Fibroblast of lung (primary cell): ENCODE measurements at regions not wholly inside any gene's neighbourhood (a gene's known extent, or its start where the extent isn't known, plus 50 kb on each side); places are given as distances from the start of the nearest gene placed in this dataset.

Experiments used
- DNase-seq, 2 donors: peaks; one replicate each; pipeline versions ENCODE4 v3.0.0 to v3.0.0-alpha.2; 2010; ENCODE audit warnings: low read depth in 2 of 2
- H2AFZ ChIP-seq: 2 replicates; pipeline ENCODE4 v1.5.1; 2012; ENCODE audit warnings: low read length, control low read depth, inconsistent platforms
- H3K27ac ChIP-seq: 2 replicates; pipeline ENCODE4 v1.5.1; 2011; ENCODE audit warnings: low read length, control low read depth; ENCODE audit not compliant: insufficient read depth
- H3K27me3 ChIP-seq: 2 replicates; pipeline ENCODE4 v1.5.1; 2011; ENCODE audit warnings: mild to moderate bottlenecking, low read length; ENCODE audit not compliant: control insufficient read depth, insufficient read depth
- H3K36me3 ChIP-seq: 2 replicates; pipeline ENCODE4 v1.5.1; 2011; ENCODE audit warnings: low read length; ENCODE audit not compliant: control insufficient read depth, insufficient read depth
- H3K4me1 ChIP-seq: 2 replicates; pipeline ENCODE4 v1.5.1; 2011; ENCODE audit warnings: low read length; ENCODE audit not compliant: control insufficient read depth, insufficient read depth; ENCODE audit errors: extremely low read depth
- H3K4me2 ChIP-seq: 2 replicates; pipeline ENCODE4 v1.5.1; 2011; ENCODE audit warnings: low read length, control low read depth; ENCODE audit not compliant: insufficient read depth; ENCODE audit errors: extremely low read depth
- H3K4me3 ChIP-seq, 4 experiments: fragments of 200-600 bp in 1 of 4; sonication (generic) in 1 of 4; replicated peaks in 1 of 4; 2 replicates each; pipeline ENCODE4 v1.5.1; 2011 to 2016; ENCODE audit warnings: low read length in 4 of 4, low read depth in 3 of 4, mild to moderate bottlenecking in 3 of 4, control low read depth in 2 of 4, inconsistent platforms in 1 of 4, mixed read lengths in 1 of 4; ENCODE audit not compliant: insufficient read depth in 1 of 4; ENCODE audit errors: control extremely low read depth in 1 of 4
- H3K79me2 ChIP-seq: 2 replicates; pipeline ENCODE4 v1.5.1; 2012; ENCODE audit warnings: mild to moderate bottlenecking, low read length, inconsistent platforms; ENCODE audit not compliant: control insufficient read depth, insufficient read depth
- H3K9ac ChIP-seq: 2 replicates; pipeline ENCODE4 v1.5.1; 2011; ENCODE audit warnings: mild to moderate bottlenecking, low read length, control low read depth; ENCODE audit not compliant: insufficient read depth
- H3K9me3 ChIP-seq: 2 replicates; pipeline ENCODE4 v1.5.1; 2012; ENCODE audit warnings: low read depth, low read length; ENCODE audit not compliant: control insufficient read depth, insufficient read depth
- H4K20me1 ChIP-seq: 2 replicates; pipeline ENCODE4 v1.5.1; 2011; ENCODE audit warnings: low read length; ENCODE audit not compliant: control insufficient read depth, insufficient read depth; ENCODE audit errors: extremely low read depth
- CTCF ChIP-seq, 2 donors: IDR thresholded peaks in 1 of 2; conservative IDR thresholded peaks in 1 of 2; 1 replicate in 1 of 2; 2 replicates in 1 of 2; pipeline ENCODE4 v1.5.1; 2011 to 2012; ENCODE audit warnings: low read length in 2 of 2, control low read depth in 1 of 2, inconsistent platforms in 1 of 2, low read depth in 1 of 2, mild to moderate bottlenecking in 1 of 2
- EZH2 ChIP-seq: IDR thresholded peaks from 2 replicates; pipeline ENCODE4 v1.5.1; 2012; ENCODE audit warnings: low read length, control low read depth, mild to moderate bottlenecking; ENCODE audit errors: missing control alignments

- H3K4me3 ChIP-seq, result no peak overlapping the region
- TF ChIP-seq CTCF (conservative IDR thresholded peaks at IDR 0.05 in 1 of 2, IDR thresholded peaks at IDR 0.05 in 1 of 2; ENCODE audit: low read depth in 1 of 2, low read length in 2 of 2) (no peak), EZH2 (no peak)
Observed at GRCh38 chr4:134327274-134328122, 125.9 kb upstream of the PABPC4L start.

GRCh38 chr4:134326866-134327265, 125.3 kb upstream of the PABPC4L start:
- no peak for DNase-seq
- Histone ChIP-seq H4K20me1 (no peaks in the 10 kb centered on the region), H3K9me3 (no peaks in the 10 kb centered on the region), H3K9ac (no peak overlapping the region), H3K79me2 (no peaks in the 10 kb centered on the region), H3K4me1 (no peaks in the 10 kb centered on the region), H2AFZ (no peak overlapping the region), H3K36me3 (no peaks in the 10 kb centered on the region), H3K27me3 (no peaks in the 10 kb centered on the region), H3K27ac (no peak overlapping the region), H3K4me3 (no peak overlapping the region), H3K4me2 (no peak overlapping the region)
- TF ChIP-seq EZH2 (no peak), CTCF (conservative IDR thresholded peaks at IDR 0.05 in 1 of 2, IDR thresholded peaks at IDR 0.05 in 1 of 2; ENCODE audit: low read depth in 1 of 2, low read length in 2 of 2) (no peak)

More at GRCh38 chr4:134327274-134328122, 125.9 kb upstream of the PABPC4L start:
- Histone ChIP-seq H3K9ac (no peak overlapping the region), H3K4me1 (no peaks in the 10 kb centered on the region), H3K4me2 (no peak overlapping the region), H3K27ac (no peak overlapping the region), H3K9me3 (no peaks in the 10 kb centered on the region), H3K79me2 (no peaks in the 10 kb centered on the region), H3K36me3 (no peaks in the 10 kb centered on the region), H4K20me1 (no peaks in the 10 kb centered on the region), H2AFZ (no peak overlapping the region), H3K27me3 (no peaks in the 10 kb centered on the region)
- no peak for DNase-seq

- no peak for DNase-seq
- H3K4me2 ChIP-seq, result no peak overlapping the region
- H3K36me3 ChIP-seq, result no peaks in the 10 kb centered on the region
- H3K4me3 ChIP-seq, result no peak overlapping the region
- no peaks in the 10 kb centered on the region for H3K27me3 ChIP-seq
- H3K9me3 ChIP-seq, result no peaks in the 10 kb centered on the region
- H3K4me1 ChIP-seq, result no peaks in the 10 kb centered on the region
- H3K79me2 ChIP-seq, result no peaks in the 10 kb centered on the region
- H4K20me1 ChIP-seq, result no peaks in the 10 kb centered on the region
- H2AFZ ChIP-seq, result no peak overlapping the region
- H3K27ac ChIP-seq, result no peak overlapping the region
- H3K9ac ChIP-seq, result no peak overlapping the region
- TF ChIP-seq EZH2 (no peak), CTCF (conservative IDR thresholded peaks at IDR 0.05 in 1 of 2, IDR thresholded peaks at IDR 0.05 in 1 of 2; ENCODE audit: low read depth in 1 of 2, low read length in 2 of 2) (no peak)
Observed at GRCh38 chr4:134324179-134324578, 122.6 kb upstream of the PABPC4L start.
